NT2/D1 (cell line): ENCODE measurements at regions not wholly inside any gene's neighbourhood (a gene's known extent, or its start where the extent isn't known, plus 50 kb on each side); places are given as distances from the start of the nearest gene placed in this dataset.

ENCODE experiments used
- DNase-seq: peaks from one replicate; pipeline ENCODE4 v3.0.0-alpha.2; 2011; ENCODE audit warnings: low read depth, low spot score
- H3K27me3 ChIP-seq: 2 replicates; pipeline ENCODE4 v1.6.0; 2011; ENCODE audit warnings: mild to moderate bottlenecking; ENCODE audit not compliant: insufficient read length, insufficient read depth
- H3K36me3 ChIP-seq: 2 replicates; pipeline ENCODE4 v1.6.1; 2011; ENCODE audit warnings: mild to moderate bottlenecking, low read length, mixed read lengths; ENCODE audit not compliant: insufficient read depth, insufficient read length
- H3K4me1 ChIP-seq: 2 replicates; pipeline ENCODE4 v1.5.1; 2011; ENCODE audit not compliant: insufficient read depth, insufficient read length
- H3K4me3 ChIP-seq: 2 replicates; pipeline ENCODE4 v1.5.1; 2011; ENCODE audit warnings: low read depth; ENCODE audit not compliant: insufficient read length
- H3K9ac ChIP-seq: 2 replicates; pipeline ENCODE4 v1.6.0; 2011; ENCODE audit warnings: low read depth; ENCODE audit not compliant: insufficient read length
- H3K9me3 ChIP-seq: 2 replicates; pipeline ENCODE4 v1.5.1; 2011; ENCODE audit warnings: mild to moderate bottlenecking, low read length; ENCODE audit not compliant: insufficient read depth
- SUZ12 ChIP-seq: IDR thresholded peaks from 2 replicates; pipeline ENCODE4 v1.6.1; 2011; ENCODE audit not compliant: insufficient read length, insufficient read depth; ENCODE audit errors: extremely low read depth
- YY1 ChIP-seq: IDR thresholded peaks from 2 replicates; pipeline ENCODE4 v1.6.1; 2011; ENCODE audit not compliant: insufficient read length, insufficient read depth
- ZNF274 ChIP-seq: IDR thresholded peaks from 2 replicates; pipeline ENCODE4 v1.6.1; 2011; ENCODE audit warnings: mild to moderate bottlenecking, low read depth, low read length

- Histone ChIP-seq H3K9me3 (no peaks in the 10 kb centered on the region), H3K9ac (no peak overlapping the region), H3K4me3 (no peak overlapping the region), H3K4me1 (no peaks in the 10 kb centered on the region), H3K27me3 (no peaks in the 10 kb centered on the region), H3K36me3 (no peaks in the 10 kb centered on the region)
- no peak for TF ChIP-seq YY1
- DNase-seq: no peak
These were observed 217.8 kb upstream of the BMP4 start for GRCh38 chr14:54174457-54174856.

- Histone ChIP-seq H3K9ac (no peak overlapping the region), H3K4me3 (no peak overlapping the region), H3K36me3 (no peaks in the 10 kb centered on the region), H3K9me3 (no peaks in the 10 kb centered on the region), H3K4me1 (no peaks in the 10 kb centered on the region), H3K27me3 (no peaks in the 10 kb centered on the region)
- DNase-seq: peak; percentile 60
- no peak for TF ChIP-seq SUZ12
- TF ChIP-seq ZNF274: no peak
- TF ChIP-seq YY1: no peak
These were observed 218.8 kb upstream of the BMP4 start for GRCh38 chr14:54175298-54175942.

GRCh38 chr14:54177019-54177418, 219.8 kb upstream of the CDKN3 start:
- Histone ChIP-seq H3K36me3 (no peaks in the 10 kb centered on the region), H3K27me3 (no peaks in the 10 kb centered on the region), H3K9me3 (no peaks in the 10 kb centered on the region), H3K4me1 (no peaks in the 10 kb centered on the region), H3K4me3 (no peak overlapping the region), H3K9ac (no peak overlapping the region)
- TF ChIP-seq YY1 (no peak), ZNF274 (no peak), SUZ12 (no peak)
- DNase-seq: no peak

GRCh38 chr14:54177641-54178621, 218.9 kb upstream of the CDKN3 start:
- no peak overlapping the region for H3K9ac ChIP-seq
- DNase-seq: no peak
- no peaks in the 10 kb centered on the region for H3K36me3 ChIP-seq
- H3K27me3 ChIP-seq: no peaks in the 10 kb centered on the region
- no peaks in the 10 kb centered on the region for H3K4me1 ChIP-seq
- no peaks in the 10 kb centered on the region for H3K9me3 ChIP-seq
- TF ChIP-seq SUZ12 (no peak), ZNF274 (no peak), YY1 (no peak)
- H3K4me3 ChIP-seq: no peak overlapping the region

GRCh38 chr14:54182419-54183045, 214.3 kb upstream of the CDKN3 start:
- Histone ChIP-seq H3K27me3 (no peaks in the 10 kb centered on the region), H3K36me3 (no peaks in the 10 kb centered on the region), H3K4me3 (no peak overlapping the region), H3K9ac (no peak overlapping the region), H3K4me1 (no peaks in the 10 kb centered on the region), H3K9me3 (no peaks in the 10 kb centered on the region)
- DNase-seq: no peak
- TF ChIP-seq YY1 (no peak), SUZ12 (no peak), ZNF274 (no peak)

- TF ChIP-seq YY1 (no peak), SUZ12 (no peak), ZNF274 (no peak)
- Histone ChIP-seq H3K9ac (no peak overlapping the region), H3K9me3 (no peaks in the 10 kb centered on the region), H3K4me1 (no peaks in the 10 kb centered on the region), H3K36me3 (no peaks in the 10 kb centered on the region), H3K27me3 (no peaks in the 10 kb centered on the region), H3K4me3 (no peak overlapping the region)
- DNase-seq: no peak
These were observed 209.7 kb upstream of the CDKN3 start for GRCh38 chr14:54186821-54187763.
